ENCODE measurements at regions not wholly inside any gene's neighbourhood (a gene's known extent, or its start where the extent isn't known, plus 50 kb on each side); places are given as distances from the start of the nearest gene placed in this dataset.
A peak's percentile ranks its signal among the peaks of the same experiment; 100 is the strongest.

GRCh38 chr5:52674815-52675545, 112.7 kb upstream of the ITGA1 start:
- DNase-seq (ENCODE audit: low read depth): peak; percentile 97

DNA sequence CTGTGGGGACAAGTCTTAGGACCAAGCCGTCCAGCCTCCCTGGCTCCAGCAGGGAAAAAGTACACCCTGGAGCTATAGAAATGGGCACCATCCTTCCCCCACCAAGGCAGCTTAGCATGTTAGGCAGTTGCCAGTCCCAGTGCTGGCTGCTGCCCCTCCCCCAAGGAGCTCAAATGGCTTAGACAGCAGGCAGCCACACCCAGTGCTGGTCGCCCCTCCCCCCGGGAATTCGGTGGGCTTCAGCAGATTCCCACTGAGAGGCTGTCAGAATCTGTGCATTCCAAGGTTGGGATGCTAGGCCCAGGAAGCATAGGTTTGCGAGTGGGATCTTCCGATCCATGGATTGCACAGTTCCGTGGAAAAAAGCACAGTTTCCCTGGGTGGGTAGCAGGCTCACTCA, 105.2 kb upstream of the ITGA1 start:
- no peak for DNase-seq (ENCODE audit: low read depth)

- DNase-seq (ENCODE audit: low read depth): no peak
Measured at GRCh38 chr5:52684051-52684450, 103.7 kb upstream of the ITGA1 start.

GRCh38 chr5:52685566-52685965, 102.2 kb upstream of the ITGA1 start:
- DNase-seq (ENCODE audit: low read depth): no peak

DNA sequence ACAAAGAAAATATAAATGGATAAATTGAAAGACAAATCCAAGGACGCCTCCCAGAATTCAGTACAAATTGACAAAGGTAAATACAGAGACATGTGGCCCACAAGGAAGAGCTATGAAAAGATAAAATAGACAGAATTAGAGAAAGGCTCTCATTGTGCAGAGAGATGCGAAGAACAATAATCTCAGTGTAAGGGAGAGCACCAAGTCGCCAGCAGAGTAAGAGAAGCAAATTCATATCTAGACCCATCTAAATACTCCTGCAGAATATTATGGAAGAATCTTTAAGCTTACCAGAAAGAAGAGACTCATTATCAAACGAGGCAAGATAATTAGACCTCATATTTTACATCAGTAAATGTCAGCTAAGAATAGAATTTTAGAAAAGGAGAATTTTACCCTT, 101.7 kb upstream of the ITGA1 start:
- DNase-seq (ENCODE audit: low read depth): no peak

DNA sequence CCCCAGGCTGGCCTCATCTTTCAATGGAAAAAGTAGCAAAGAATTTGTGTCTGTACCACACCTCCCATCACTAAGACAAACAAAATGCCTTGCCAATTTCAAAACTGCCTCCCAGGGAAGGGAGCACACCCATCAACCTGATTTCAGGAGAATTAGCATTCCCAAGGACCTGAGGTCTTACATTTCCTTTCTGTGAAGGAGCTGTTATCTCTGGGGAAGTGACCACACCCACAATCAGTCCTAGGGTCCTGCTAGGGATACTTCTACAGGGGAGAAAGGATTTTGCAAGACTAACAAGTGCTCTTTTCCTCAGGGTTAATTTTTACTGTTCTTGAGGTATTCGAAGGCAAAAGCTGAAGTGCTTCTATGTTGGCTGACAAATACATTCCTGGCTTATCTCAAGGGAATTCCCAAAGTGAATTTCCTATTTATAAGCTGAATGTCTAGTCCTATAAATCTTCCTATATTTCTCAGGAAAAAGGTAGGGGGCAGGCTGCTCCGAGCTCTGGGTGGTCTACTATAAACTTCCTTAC, 97.4 kb upstream of the ITGA1 start:
- peak; percentile 58 for DNase-seq (ENCODE audit: low read depth)

GRCh38 chr5:52692039-52692438, 95.7 kb upstream of the ITGA1 start:
- DNase-seq (ENCODE audit: low read depth): peak; percentile 76

GRCh38 chr5:52692606-52693005, 95.1 kb upstream of the ITGA1 start:
- no peak for DNase-seq (ENCODE audit: low read depth)

- DNase-seq (ENCODE audit: low read depth): peak; percentile 52
Measured at GRCh38 chr5:52693280-52693679, 94.4 kb upstream of the ITGA1 start.

- DNase-seq (ENCODE audit: low read depth): no peak
Measured at GRCh38 chr5:52693836-52694235, 93.9 kb upstream of the ITGA1 start.

DNA sequence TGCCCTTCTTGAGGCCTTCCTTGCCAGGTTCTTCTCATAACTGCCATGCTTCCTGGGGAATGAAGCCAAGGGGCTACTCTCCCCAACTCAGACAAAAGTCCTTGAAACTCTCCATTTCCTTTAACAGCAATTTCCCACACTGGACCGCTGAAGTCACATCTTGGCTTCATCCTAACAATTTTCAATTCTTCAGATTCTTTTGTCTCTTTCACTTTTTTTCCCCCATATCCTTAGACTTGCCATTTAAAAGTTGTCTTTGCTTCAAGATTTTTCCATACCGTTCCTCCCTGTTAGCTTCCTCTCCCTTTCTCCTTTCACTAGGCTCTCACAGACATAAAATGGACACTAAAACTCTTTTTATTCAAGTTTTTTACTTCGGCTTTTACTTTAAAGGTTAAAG, 93.1 kb upstream of the ITGA1 start:
- DNase-seq (ENCODE audit: low read depth): no peak

GRCh38 chr5:52702877-52703276, 84.8 kb upstream of the ITGA1 start:
- DNase-seq (ENCODE audit: low read depth): no peak

- no peak for DNase-seq (ENCODE audit: low read depth)
Measured at GRCh38 chr5:52703321-52703720, 84.4 kb upstream of the ITGA1 start.

DNA sequence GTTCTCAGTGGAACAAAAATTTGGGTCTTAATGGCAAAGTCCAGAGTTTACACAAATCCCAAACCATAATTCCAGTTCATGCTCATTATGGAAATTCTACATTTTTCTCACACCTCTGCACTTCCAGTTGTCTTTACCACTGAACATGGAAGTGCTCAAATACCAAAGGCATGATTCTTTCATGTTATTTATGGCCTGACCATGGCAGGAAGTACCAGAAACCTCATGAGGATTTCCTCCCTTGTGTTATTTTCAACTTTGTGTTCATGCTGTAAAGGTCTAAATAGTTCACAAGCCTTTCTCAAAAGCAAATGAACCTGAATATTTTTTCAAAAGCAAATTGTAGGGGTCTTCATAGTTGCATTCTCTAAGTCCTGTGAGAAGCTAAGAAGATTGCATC, 82.0 kb upstream of the ITGA1 start:
- DNase-seq (ENCODE audit: low read depth): peak; percentile 35

- no peak for DNase-seq (ENCODE audit: low read depth)
Measured at GRCh38 chr5:52706775-52707174, 80.9 kb upstream of the ITGA1 start.

DNA sequence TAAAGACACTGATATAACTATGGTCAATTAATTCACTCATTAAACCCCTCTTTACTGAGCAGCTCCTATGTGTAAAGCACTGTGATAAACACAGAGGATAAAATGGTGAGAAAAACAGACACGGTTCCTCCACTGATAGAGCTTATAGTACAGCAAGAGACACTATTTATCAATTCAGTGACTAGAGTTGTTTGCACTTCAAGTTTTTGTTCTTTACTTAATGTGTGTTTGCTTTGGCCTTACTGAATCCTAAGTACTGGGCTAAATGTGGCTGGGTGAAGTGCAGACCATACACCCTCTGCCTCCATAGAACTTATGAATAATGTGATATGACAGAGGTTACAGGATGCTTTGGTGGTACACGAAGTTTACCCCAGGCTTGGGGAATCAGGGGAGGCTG, 80.1 kb upstream of the ITGA1 start:
- DNase-seq (ENCODE audit: low read depth): no peak

DNA sequence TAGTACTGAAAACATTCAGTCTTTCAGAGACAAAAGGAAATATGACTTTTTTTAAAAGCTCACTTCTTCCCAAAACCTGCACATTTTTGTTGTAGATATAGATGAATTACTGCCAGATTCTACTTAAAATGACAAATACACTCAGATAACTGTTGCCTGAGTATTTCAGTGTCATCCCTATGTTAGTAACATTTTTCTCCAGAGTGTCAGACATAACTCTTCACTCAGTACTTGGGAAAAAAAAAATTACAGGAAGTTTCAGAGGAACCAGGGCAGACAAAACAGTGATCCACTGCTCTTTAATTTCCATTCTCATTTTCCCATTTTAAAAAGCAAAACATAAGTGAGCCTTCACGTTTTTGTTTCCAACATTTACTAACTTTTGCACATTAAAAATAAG, 79.3 kb upstream of the ITGA1 start:
- peak; percentile 45 for DNase-seq (ENCODE audit: low read depth)

- DNase-seq (ENCODE audit: low read depth): peak; percentile 95
Measured at GRCh38 chr5:52709167-52709925, 78.4 kb upstream of the ITGA1 start.

DNA sequence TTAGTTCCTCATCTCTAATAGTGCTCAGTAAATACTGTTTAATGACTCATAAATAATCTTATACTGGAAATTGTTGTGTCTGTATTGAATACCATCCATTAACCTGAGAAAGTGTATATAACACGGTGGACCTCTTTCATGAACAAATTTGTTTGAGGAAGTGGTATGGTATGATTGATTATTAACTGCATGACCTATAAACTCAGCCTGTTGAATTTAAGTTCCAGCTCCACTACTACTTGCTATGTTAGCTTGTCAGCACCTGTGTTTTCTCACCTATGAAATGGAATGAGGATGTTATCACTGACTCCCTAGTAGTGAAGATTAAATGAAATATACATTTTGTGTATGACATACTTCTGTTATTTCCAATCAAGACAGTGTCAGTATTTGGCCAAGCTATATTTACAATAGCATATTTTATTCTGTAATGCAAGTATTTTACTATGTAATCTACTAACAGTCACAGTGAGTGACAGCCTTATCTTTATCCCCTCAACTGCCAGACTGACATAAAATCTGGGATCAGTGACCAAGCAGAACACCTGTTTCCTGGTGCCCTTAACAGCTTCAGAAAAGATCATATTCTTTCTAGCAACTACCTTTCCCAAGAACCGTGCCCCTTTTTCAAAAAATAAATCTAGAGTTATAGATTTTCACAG, 77.3 kb upstream of the ITGA1 start:
- no peak for DNase-seq (ENCODE audit: low read depth)

GRCh38 chr5:52710972-52711596, 76.6 kb upstream of the ITGA1 start:
- peak; percentile 56 for DNase-seq (ENCODE audit: low read depth)

- no peak for DNase-seq (ENCODE audit: low read depth)
Measured at GRCh38 chr5:52712354-52712753, 75.4 kb upstream of the ITGA1 start.

DNA sequence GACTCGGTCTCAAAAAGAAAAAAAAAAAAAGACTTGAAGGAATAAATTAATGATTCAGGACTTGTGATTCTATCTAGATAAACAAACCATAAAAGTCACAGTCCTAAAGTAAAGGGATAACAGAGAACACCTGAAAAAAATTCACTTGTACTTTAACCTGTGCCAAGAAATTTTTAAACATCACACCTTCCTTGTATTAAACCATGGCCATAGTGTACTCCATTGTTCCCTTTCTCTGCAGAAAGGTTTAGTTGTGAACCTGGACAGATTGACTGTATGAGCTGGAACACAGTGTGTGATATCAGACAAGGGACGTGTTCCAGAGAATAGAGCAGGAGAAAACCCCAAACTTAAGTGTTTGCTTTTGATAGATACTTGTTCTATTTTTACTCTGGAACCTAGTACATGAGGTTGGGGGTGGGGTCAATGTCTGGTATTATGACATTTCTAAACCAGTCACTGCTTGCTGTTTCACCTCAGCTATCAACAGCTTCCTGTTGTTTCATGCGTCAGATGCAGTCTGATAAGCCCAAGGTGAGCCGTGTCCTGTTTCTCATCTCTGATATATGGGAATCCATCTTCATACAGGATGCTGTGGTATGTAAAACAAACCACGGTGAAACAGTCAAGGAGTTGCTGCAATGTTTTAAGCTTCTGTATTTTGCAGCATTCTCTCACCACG, 62.5 kb upstream of the ITGA1 start:
- peak; percentile 83 for DNase-seq (ENCODE audit: low read depth)

All from iris pigment epithelial cell (primary cell).